WTC11 (cell line): ENCODE measurements at regions not wholly inside any gene's neighbourhood (a gene's known extent, or its start where the extent isn't known, plus 50 kb on each side); places are given as distances from the start of the nearest gene placed in this dataset.

Source experiments
- KAT7 ChIP-seq: sonication (generic); formaldehyde crosslinking; IDR thresholded peaks from 2 replicates; pipeline ENCODE4 v1.8.1; 2023; ENCODE audit warnings: missing genetic modification reagents, mild to moderate bottlenecking, borderline replicate concordance
- ZBTB21 ChIP-seq: sonication (generic); formaldehyde crosslinking; IDR thresholded peaks from 2 replicates; pipeline ENCODE4 v1.8.1; 2023; ENCODE audit warnings: mild to moderate bottlenecking, missing genetic modification reagents, borderline replicate concordance
- ZNF121 ChIP-seq: sonication (generic); formaldehyde crosslinking; IDR thresholded peaks from 2 replicates; pipeline ENCODE4 v1.8.0; 2023; ENCODE audit warnings: missing genetic modification reagents
- ZNF138 ChIP-seq: sonication (generic); formaldehyde crosslinking; conservative IDR thresholded peaks from 2 replicates; pipeline ENCODE4 v1.8.1; 2022; ENCODE audit warnings: mild to moderate bottlenecking, moderate library complexity, missing genetic modification reagents
- ZNF232 ChIP-seq: sonication (generic); formaldehyde crosslinking; IDR thresholded peaks from 2 replicates; pipeline ENCODE4 v1.8.0; 2022; ENCODE audit warnings: mild to moderate bottlenecking, missing genetic modification reagents
- TF ChIP-seq, protein P1 (sequence below): fragments of 200-600 bp; IDR thresholded peaks from 2 replicates; pipeline ENCODE4 v1.8.0; 2022; ENCODE audit warnings: antibody characterized with exemption
- TF ChIP-seq, protein P2 (sequence below): sonication (generic); formaldehyde crosslinking; IDR thresholded peaks from 2 replicates; pipeline ENCODE4 v1.8.1; 2022; ENCODE audit warnings: low read depth, mild to moderate bottlenecking, moderate library complexity, missing genetic modification reagents, borderline replicate concordance
- TF ChIP-seq, protein P3 (sequence below): sonication (generic); formaldehyde crosslinking; IDR thresholded peaks from 2 replicates; pipeline ENCODE4 v1.8.1; 2022; ENCODE audit warnings: mild to moderate bottlenecking, missing genetic modification reagents, moderate library complexity, borderline replicate concordance
- TF ChIP-seq, protein P4 (sequence below): sonication (generic); formaldehyde crosslinking; IDR thresholded peaks from 2 replicates; pipeline ENCODE4 v1.8.0; 2022; ENCODE audit warnings: mild to moderate bottlenecking, missing genetic modification reagents

DNA sequence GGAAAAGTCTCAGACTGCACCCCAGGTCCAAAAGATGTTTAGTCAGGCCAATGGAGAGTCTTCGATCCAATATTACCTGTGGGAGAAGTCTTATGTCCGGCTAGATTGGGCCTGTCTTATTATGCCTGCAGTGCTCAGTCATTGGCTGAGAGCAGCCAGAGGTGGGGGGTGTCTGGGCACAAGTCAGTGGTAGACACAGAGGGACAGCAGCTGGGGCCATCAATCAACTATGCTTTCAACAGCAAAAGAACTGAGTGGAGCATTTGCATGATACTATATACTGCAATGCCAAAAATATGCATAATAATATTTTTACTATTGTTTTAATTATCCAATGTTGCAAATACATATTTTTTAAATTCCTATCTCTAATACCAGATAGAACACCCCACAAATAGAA lies 298.6 kb upstream of the CDH20 start:
- TF ChIP-seq, protein P1, sequence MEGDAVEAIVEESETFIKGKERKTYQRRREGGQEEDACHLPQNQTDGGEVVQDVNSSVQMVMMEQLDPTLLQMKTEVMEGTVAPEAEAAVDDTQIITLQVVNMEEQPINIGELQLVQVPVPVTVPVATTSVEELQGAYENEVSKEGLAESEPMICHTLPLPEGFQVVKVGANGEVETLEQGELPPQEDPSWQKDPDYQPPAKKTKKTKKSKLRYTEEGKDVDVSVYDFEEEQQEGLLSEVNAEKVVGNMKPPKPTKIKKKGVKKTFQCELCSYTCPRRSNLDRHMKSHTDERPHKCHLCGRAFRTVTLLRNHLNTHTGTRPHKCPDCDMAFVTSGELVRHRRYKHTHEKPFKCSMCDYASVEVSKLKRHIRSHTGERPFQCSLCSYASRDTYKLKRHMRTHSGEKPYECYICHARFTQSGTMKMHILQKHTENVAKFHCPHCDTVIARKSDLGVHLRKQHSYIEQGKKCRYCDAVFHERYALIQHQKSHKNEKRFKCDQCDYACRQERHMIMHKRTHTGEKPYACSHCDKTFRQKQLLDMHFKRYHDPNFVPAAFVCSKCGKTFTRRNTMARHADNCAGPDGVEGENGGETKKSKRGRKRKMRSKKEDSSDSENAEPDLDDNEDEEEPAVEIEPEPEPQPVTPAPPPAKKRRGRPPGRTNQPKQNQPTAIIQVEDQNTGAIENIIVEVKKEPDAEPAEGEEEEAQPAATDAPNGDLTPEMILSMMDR: no peak
- TF ChIP-seq ZNF232 (CRISPR knock-in tag): no peak
- TF ChIP-seq, protein P2, sequence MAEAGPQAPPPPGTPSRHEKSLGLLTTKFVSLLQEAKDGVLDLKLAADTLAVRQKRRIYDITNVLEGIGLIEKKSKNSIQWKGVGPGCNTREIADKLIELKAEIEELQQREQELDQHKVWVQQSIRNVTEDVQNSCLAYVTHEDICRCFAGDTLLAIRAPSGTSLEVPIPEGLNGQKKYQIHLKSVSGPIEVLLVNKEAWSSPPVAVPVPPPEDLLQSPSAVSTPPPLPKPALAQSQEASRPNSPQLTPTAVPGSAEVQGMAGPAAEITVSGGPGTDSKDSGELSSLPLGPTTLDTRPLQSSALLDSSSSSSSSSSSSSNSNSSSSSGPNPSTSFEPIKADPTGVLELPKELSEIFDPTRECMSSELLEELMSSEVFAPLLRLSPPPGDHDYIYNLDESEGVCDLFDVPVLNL (CRISPR knock-in tag): no peak
- TF ChIP-seq KAT7 (CRISPR knock-in tag): no peak
- TF ChIP-seq, protein P3, sequence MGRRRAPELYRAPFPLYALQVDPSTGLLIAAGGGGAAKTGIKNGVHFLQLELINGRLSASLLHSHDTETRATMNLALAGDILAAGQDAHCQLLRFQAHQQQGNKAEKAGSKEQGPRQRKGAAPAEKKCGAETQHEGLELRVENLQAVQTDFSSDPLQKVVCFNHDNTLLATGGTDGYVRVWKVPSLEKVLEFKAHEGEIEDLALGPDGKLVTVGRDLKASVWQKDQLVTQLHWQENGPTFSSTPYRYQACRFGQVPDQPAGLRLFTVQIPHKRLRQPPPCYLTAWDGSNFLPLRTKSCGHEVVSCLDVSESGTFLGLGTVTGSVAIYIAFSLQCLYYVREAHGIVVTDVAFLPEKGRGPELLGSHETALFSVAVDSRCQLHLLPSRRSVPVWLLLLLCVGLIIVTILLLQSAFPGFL (CRISPR knock-in tag): no peak
- no peak for TF ChIP-seq ZNF138 (CRISPR knock-in tag)
- TF ChIP-seq ZBTB21 (CRISPR knock-in tag): no peak
- no peak for TF ChIP-seq ZNF121
- TF ChIP-seq, protein P4, sequence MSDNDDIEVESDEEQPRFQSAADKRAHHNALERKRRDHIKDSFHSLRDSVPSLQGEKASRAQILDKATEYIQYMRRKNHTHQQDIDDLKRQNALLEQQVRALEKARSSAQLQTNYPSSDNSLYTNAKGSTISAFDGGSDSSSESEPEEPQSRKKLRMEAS (CRISPR knock-in tag): no peak
